NCI-H526 treated with DMSO at 0.1 percent for 48 hours (cell line): ENCODE measurements at regions not wholly inside any gene's neighbourhood (a gene's known extent, or its start where the extent isn't known, plus 50 kb on each side); places are given as distances from the start of the nearest gene placed in this dataset.

Experiments used
- DNase-seq: peaks from one replicate; lab custom pipeline; 2025; lab: John Stamatoyannopoulos, UW

DNA sequence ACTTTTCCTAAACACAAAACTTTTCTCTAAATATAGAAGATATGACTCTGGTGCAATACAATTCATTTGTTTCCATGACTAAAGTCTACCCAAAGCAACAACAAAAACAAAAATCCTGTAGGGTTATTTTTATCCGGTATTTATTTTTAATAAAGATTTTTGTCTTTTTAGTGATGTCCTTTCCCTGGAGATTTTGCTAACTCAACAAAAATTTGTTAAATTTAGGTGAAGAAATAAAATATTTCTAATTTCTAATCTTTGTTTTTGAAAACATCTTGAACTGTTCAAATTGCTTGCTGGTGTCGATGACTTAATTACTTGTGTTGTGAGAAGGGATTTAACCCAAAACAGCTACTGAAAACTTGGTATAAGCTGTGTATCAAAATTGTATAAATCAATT is 741.8 kb downstream of the HDGFL1 start:
- no peak for DNase-seq

GRCh38 chr6:23316131-23316530 is 746.8 kb downstream of the HDGFL1 start:
- no peak for DNase-seq

DNA sequence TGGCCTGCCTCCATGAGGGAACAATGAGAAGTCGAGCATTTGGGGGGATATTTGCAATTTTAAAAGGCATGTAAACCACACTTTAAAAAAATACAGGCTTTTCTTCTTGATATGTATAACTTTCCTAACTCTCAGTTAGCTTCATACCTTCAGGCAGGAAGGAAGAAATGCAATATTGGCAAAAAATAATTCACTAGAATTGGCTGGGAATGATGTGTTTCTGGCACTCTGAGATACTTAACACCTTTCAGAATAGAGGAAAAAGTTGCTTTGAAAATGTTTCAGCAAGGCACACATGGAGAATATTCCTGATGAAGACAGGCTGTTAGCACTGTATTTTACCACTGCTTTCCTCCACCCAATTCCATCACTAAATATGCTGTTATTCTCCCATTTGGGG is 747.6 kb downstream of the HDGFL1 start:
- no peak for DNase-seq

DNA sequence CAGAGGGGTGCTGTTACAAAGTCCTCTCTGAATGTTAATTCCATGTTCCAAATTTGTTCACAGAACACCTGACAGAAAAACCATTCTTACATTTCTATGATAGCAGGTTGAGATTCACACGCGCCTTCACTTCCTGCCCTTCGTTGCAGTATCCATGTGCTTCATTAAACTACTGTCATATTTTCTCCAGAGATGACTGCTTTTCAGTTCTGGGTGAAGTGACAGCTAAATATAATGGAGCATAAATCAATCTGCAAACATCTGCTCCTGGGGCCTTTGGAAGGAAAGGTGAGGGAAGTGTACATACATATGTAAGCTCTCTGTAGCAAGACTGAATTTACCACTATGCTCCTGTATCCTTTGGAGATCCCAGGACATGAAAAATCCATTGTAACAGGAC is 750.2 kb downstream of the HDGFL1 start:
- DNase-seq: no peak

DNA sequence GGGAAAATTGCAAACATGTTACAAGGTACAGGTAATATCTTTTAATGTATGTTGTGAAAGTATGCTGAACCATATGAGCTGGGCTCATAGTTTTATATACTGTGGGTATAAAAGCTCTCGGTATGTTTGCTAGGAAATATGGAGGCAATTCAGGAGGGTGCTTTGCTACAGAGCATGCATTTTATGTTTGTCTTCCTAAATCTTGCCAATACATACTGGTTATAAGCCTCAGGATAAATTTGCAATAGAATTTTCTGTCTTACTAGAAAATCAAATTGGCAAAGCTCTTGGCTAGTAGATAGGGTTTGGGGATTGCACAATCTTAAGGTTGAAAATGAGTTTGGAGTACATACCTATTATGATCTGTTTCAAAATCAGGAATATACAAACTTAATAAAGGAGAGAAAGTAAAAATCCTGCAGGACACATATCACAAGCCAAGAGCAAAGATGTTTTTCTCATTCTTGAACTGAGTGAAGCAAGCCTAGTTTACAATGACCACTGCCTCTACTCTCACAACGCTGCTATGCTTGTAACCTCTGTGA is 751.2 kb downstream of the HDGFL1 start:
- no peak for DNase-seq

- DNase-seq: no peak
Observed at GRCh38 chr6:23323897-23324296, 754.5 kb downstream of the HDGFL1 start.

- no peak for DNase-seq
Observed at GRCh38 chr6:23325065-23325464, 755.7 kb downstream of the HDGFL1 start.

- DNase-seq: no peak
Observed at GRCh38 chr6:23327621-23328020, 758.3 kb downstream of the HDGFL1 start.

DNA sequence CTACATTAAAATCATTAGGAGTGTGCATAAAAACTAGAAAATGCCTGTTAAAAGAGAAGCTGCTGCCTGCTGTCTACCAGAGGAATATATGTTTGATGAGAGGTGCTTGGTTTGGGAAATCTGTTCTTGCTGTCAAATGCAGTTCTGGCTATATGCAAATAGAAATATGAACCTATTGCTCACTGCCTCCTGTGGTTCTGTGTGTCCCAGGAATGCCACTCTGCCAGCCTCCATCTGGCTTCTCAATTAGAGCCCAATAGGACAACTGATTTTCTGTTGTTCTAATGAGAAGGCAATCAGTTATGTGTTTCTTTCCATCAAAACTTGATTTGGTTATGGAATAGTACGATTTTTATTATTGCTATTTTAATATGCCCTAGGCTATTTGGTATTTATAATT is 759.7 kb downstream of the HDGFL1 start:
- DNase-seq: peak; percentile 27

DNA sequence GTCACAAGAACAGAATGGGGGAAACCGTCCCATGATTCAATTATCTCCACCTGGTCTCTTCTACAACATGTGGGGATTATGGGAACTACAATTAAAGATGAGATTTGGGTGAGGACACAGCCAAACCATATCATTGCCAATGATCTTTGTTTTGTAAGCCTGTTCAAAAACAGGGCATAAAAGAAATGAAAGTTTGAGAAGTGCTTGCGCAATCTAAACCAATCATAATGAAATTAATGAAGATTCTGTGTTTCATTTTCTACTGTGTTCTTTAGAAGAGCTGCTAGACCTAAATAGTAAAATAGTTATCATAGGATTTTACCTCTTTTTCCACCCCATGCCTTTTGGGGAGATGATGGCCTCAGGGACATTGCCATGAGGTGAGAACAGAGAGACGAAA is 761.3 kb downstream of the HDGFL1 start:
- no peak for DNase-seq

GRCh38 chr6:23334360-23334759 is 765.0 kb downstream of the HDGFL1 start:
- no peak for DNase-seq

DNA sequence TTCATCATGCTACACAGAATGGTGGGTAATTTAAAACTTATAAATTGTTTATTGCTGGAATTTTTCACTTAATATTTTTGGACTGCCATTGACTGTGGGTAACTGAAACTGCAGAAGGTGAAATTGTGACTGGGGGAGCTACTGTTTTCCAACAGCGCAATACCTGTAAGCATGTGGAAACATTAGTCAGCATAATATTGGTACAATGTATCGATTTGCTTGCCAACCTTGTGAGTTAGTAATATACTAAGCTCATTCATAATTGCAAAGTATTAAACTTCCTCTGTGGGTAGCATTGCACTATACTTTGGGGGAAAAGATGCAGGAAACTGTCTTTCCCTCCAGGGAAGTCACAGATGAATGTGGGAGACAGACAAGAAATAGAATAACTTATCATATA is 766.5 kb downstream of the HDGFL1 start:
- DNase-seq: no peak

DNA sequence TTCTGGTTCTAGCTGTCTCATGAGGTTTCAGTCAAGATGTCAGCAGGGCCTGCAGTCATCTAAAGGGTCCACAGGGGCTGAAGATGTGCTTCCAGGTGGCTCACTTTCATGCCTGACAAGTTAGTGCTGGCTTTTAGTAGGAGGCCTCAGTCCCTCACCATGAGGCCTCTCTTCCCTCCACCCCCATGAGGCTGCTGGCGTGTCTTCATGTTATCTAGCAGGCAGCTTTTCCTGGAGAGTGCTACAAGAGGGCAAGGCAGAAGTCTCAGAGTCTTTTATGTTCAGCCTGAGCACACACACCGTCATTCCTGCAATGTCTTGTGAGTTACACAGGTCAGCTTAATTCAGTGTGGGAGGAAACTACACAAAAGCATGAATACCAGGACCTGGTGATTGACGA is 769.9 kb downstream of the HDGFL1 start:
- DNase-seq: no peak

GRCh38 chr6:23340271-23340670 is 770.9 kb downstream of the HDGFL1 start:
- no peak for DNase-seq

- no peak for DNase-seq
Observed at GRCh38 chr6:23343610-23344306, 774.4 kb downstream of the HDGFL1 start.

DNA sequence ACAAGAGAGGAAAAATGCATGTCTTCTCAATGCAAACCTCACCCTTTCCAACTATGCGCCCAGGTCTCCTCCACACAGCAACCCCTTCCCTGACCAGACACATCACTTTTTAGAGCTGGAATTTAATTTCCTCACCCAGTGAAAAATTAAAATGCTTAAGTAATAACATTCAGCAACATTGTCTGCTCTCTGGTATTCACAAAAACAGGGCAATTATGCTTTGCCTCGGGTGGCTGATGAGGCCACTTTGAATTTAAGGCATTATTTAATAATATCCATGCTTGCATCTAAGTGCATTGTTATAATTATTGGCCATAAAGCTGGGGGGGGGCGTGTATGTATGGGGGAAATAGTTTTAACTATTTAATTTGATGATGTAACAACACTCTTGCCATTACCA is 777.8 kb upstream of the NRSN1 start:
- DNase-seq: no peak

- no peak for DNase-seq
Observed at GRCh38 chr6:23349521-23350147, 776.4 kb upstream of the NRSN1 start.

GRCh38 chr6:23350752-23351453 is 775.1 kb upstream of the NRSN1 start:
- DNase-seq: no peak

GRCh38 chr6:23354004-23354403 is 772.0 kb upstream of the NRSN1 start:
- no peak for DNase-seq

DNA sequence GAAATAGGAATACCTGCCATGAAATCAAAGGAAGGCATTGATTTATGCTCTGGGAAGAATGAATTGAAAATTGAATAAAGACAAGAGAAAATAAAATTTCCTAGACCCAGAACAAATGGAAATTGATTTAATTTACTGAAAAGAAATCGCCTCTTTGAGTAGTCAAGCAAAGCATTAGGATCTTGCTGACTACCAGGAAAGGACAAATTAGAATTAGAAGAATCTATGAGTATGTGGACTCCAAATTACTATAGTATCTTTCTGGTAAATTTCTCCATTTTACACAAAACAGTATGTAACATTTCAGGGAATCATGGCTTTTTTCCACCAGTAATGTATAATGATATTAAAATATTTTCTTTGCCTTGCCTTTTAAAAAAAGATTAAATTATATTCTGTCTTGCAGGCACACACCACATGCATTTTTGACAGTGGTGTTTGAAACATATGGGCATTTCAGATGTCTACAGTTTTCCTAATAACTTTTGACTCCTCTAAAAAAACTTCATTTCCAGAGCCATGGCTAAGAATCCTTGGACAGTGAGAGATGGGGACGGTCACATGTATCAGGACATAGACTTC is 768.7 kb upstream of the NRSN1 start:
- no peak for DNase-seq

DNA sequence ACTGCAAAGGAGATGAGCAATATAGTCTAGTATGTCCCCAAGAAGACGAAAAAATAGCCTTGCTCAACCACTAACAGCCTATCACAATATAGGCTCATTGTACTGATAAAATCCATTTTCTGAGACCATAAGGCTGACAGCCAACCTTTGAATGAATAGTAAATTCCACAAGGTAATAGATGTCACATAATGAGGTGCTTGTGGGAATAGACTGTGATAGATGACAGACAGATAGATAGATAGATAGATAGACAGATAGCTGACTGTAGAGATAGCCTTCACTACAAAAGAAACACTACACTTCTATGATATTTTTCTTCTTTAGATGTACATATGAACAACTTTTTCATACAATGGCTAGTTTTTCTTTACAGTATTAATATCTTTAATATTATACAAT is 760.3 kb upstream of the NRSN1 start:
- no peak for DNase-seq

DNA sequence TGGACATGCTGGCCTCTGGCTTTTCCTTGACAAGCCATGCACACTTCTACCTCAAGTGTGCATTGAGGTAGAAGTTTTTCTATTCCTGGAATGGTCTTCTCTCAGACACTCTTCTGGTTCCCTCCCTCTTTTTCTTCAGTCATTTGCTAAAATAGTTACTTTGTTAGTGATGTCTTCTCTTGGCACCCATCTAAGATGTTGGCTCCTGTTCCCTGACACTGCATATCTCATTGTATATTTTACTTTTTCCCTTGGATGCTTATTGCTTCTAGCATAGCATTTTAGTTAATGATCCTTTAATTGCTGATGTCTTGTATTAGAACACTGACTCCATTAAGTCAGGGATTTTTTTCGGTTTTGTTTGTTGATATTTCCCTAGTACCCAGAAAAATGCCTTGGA is 758.7 kb upstream of the NRSN1 start:
- DNase-seq: no peak

- no peak for DNase-seq
Observed at GRCh38 chr6:23368557-23368956, 757.5 kb upstream of the NRSN1 start.
